NCI-H748 (cell line): ENCODE measurements at regions not wholly inside any gene's neighbourhood (a gene's known extent, or its start where the extent isn't known, plus 50 kb on each side); places are given as distances from the start of the nearest gene placed in this dataset.

Experiments used
- DNase-seq: peaks from one replicate; lab custom pipeline; 2025; ENCODE audit not compliant: unreplicated experiment; lab: John Stamatoyannopoulos, UW

- peak; percentile 42 for DNase-seq
These were observed 106.8 kb upstream of the NKX1-1 start for GRCh38 chr4:1512738-1513660.

GRCh38 chr4:1512051-1512737 lies 106.0 kb upstream of the NKX1-1 start:
- DNase-seq, result no peak

GRCh38 chr4:1511441-1512041 lies 105.3 kb upstream of the NKX1-1 start:
- no peak for DNase-seq

GRCh38 chr4:1510931-1511330 lies 104.7 kb upstream of the NKX1-1 start:
- DNase-seq, result no peak

GRCh38 chr4:1509366-1509765 lies 103.1 kb upstream of the NKX1-1 start:
- no peak for DNase-seq

GRCh38 chr4:1508161-1509160 lies 102.2 kb upstream of the NKX1-1 start:
- no peak for DNase-seq

- DNase-seq, result no peak
These were observed 100.9 kb upstream of the NKX1-1 start for GRCh38 chr4:1506956-1507721.

- DNase-seq, result no peak
These were observed 99.5 kb upstream of the NKX1-1 start for GRCh38 chr4:1505511-1506460.

GRCh38 chr4:1504595-1505500 lies 98.6 kb upstream of the NKX1-1 start:
- DNase-seq, result no peak

- DNase-seq, result no peak
These were observed 97.6 kb upstream of the NKX1-1 start for GRCh38 chr4:1503583-1504471.

- no peak for DNase-seq
These were observed 96.7 kb upstream of the NKX1-1 start for GRCh38 chr4:1502976-1503375.

GRCh38 chr4:1502501-1502886 lies 96.3 kb upstream of the NKX1-1 start:
- no peak for DNase-seq

GRCh38 chr4:1501754-1502500 lies 95.7 kb upstream of the NKX1-1 start:
- DNase-seq, result no peak

GRCh38 chr4:1500966-1501753 lies 94.9 kb upstream of the NKX1-1 start:
- DNase-seq, result no peak

- no peak for DNase-seq
These were observed 94.2 kb upstream of the NKX1-1 start for GRCh38 chr4:1500231-1500965.
